B cell (primary cell): ENCODE measurements at regions not wholly inside any gene's neighbourhood (a gene's known extent, or its start where the extent isn't known, plus 50 kb on each side); places are given as distances from the start of the nearest gene placed in this dataset.

Experiments used
- ATAC-seq: fragments of 200-7000 bp; cut with Tn5 transposase; one replicate; pipeline ENCODE4 v1.10.0; 2021; ENCODE audit warnings: low read depth, mild to moderate bottlenecking, moderate number of reproducible peaks, moderate library complexity
- CTCF ChIA-PET: fragments of 350-600 bp; sonication (Branson Sonifier 250); formaldehyde crosslinking; loops from one replicate; lab custom pipeline; 2021; ENCODE audit warnings: antibody characterized with exemption, inconsistent platforms; lab: Charles Lee
- POLR2A ChIA-PET: fragments of 350-600 bp; sonication (Branson Sonifier 250); formaldehyde crosslinking; loops from one replicate; lab custom pipeline; 2021; ENCODE audit warnings: antibody characterized with exemption; lab: Charles Lee
- DNase-seq: peaks from one replicate; pipeline ENCODE4 v3.0.0; 2013
- H2AFZ ChIP-seq: 2 replicates; pipeline ENCODE4 v1.6.1; 2012; ENCODE audit warnings: mild to moderate bottlenecking, low read depth, low read length; ENCODE audit not compliant: insufficient read depth, poor library complexity, severe bottlenecking
- H3K27ac ChIP-seq, 2 donors: 1 replicate in 1 of 2; 2 replicates in 1 of 2; pipeline ENCODE4 v1.5.1; 2012 to 2013; ENCODE audit warnings: low read length in 2 of 2, mild to moderate bottlenecking in 2 of 2, moderate library complexity in 1 of 2
- H3K27me3 ChIP-seq, 4 experiments: fragments of 200-600 bp in 1 of 4; sonication (generic) in 1 of 4; replicated peaks in 1 of 4; 1 replicate in 2 of 4; 2 replicates in 2 of 4; pipeline versions ENCODE4 v1.6.1 to v1.7.0; 2013 to 2016; ENCODE audit warnings: low read length in 3 of 4, mild to moderate bottlenecking in 2 of 4, mixed read lengths in 1 of 4, moderate library complexity in 1 of 4; ENCODE audit not compliant: insufficient read depth in 4 of 4, control insufficient read depth in 3 of 4; ENCODE audit errors: control extremely low read depth in 1 of 4
- H3K36me3 ChIP-seq, 2 experiments: replicated peaks in 1 of 2; 1 replicate in 1 of 2; 2 replicates in 1 of 2; pipeline versions ENCODE4 v1.6.1 to v1.7.1; 2013; ENCODE audit warnings: low read length in 1 of 2; ENCODE audit not compliant: insufficient read depth in 2 of 2, control insufficient read depth in 1 of 2; ENCODE audit errors: control extremely low read depth in 1 of 2, extremely low read depth in 1 of 2
- H3K4me1 ChIP-seq, 2 donors: fragments of 200-600 bp in 1 of 2; sonication (generic) in 1 of 2; 1 replicate in 1 of 2; 2 replicates in 1 of 2; pipeline versions ENCODE4 v1.5.1 to v1.6.1; 2013 to 2017; ENCODE audit warnings: low read length in 2 of 2; ENCODE audit not compliant: control insufficient read depth in 2 of 2, insufficient read depth in 2 of 2
- H3K4me2 ChIP-seq: replicated peaks from 2 replicates; pipeline ENCODE3; 2012; ENCODE audit warnings: mild to moderate bottlenecking, low read depth, low read length; ENCODE audit not compliant: poor library complexity, severe bottlenecking
- H3K4me3 ChIP-seq, 5 experiments: fragments of 200-600 bp in 1 of 5; sonication (generic) in 1 of 5; 1 replicate in 3 of 5; 2 replicates in 2 of 5; pipeline versions ENCODE4 v1.5.1 to v1.7.0; 2011 to 2016; ENCODE audit warnings: low read length in 4 of 5, mild to moderate bottlenecking in 4 of 5, low read depth in 2 of 5, control low read depth in 1 of 5, moderate library complexity in 1 of 5; ENCODE audit not compliant: insufficient read depth in 1 of 5; ENCODE audit errors: control extremely low read depth in 1 of 5, extremely low read depth in 1 of 5
- H3K79me2 ChIP-seq: fragments of 200-600 bp; sonication (generic); one replicate; pipeline ENCODE4 v1.6.0; 2016; ENCODE audit warnings: low read length; ENCODE audit not compliant: control insufficient read depth, insufficient read depth
- H3K9ac ChIP-seq: fragments of 200-600 bp; sonication (generic); 2 replicates; pipeline ENCODE4 v1.6.1; 2017; ENCODE audit warnings: mild to moderate bottlenecking, low read length, moderate library complexity
- H3K9me3 ChIP-seq, 3 donors: one replicate each; pipeline versions ENCODE4 v1.6.1 to v1.7.1; 2013; ENCODE audit warnings: low read length in 2 of 3; ENCODE audit not compliant: control insufficient read depth in 2 of 3, insufficient read depth in 1 of 3; ENCODE audit errors: control extremely low read depth in 1 of 3
- H4K20me1 ChIP-seq: 2 replicates; pipeline ENCODE4 v1.6.0; 2012; ENCODE audit warnings: mild to moderate bottlenecking, low read length; ENCODE audit not compliant: insufficient read depth, control insufficient read depth, poor library complexity, severe bottlenecking
- H3K27ac Mint-ChIP-seq: one replicate; pipeline ENCODE4 v1.8.0; 2021; ENCODE audit warnings: mixed read lengths
- H3K27me3 Mint-ChIP-seq: one replicate; pipeline ENCODE4 v1.8.0; 2021; ENCODE audit warnings: mixed read lengths
- H3K4me1 Mint-ChIP-seq: one replicate; pipeline ENCODE4 v1.8.0; 2021; ENCODE audit warnings: mixed read lengths
- H3K4me3 Mint-ChIP-seq: one replicate; pipeline ENCODE4 v1.8.0; 2021; ENCODE audit warnings: mixed read lengths
- H3K9me3 Mint-ChIP-seq: one replicate; pipeline ENCODE4 v1.8.0; 2022; ENCODE audit warnings: mixed read lengths; ENCODE audit not compliant: insufficient read depth
- CTCF ChIP-seq: fragments of 200-600 bp; IDR thresholded peaks from one replicate; pipeline ENCODE4 v1.8.0; 2022; ENCODE audit warnings: antibody characterized with exemption, mild to moderate bottlenecking
- EZH2 ChIP-seq: IDR thresholded peaks from 2 replicates; pipeline ENCODE4 v1.6.1; 2012; ENCODE audit warnings: borderline replicate concordance, low read depth, mild to moderate bottlenecking, moderate library complexity, low read length; ENCODE audit not compliant: insufficient read depth, poor library complexity, severe bottlenecking
- WGBS: methylation state at CpG from one replicate; pipeline ENCODE4 v1.1.5; 2013; ENCODE audit warnings: missing lambda C conversion rate; ENCODE audit not compliant: insufficient coverage; 5-methylcytosine and 5-hydroxymethylcytosine counted together
- intact Hi-C: fragments of 100-400 bp; cut with micrococcal nuclease; formaldehyde crosslinking; loops from one replicate; pipeline ENCODE4 v1.10.0; 2022

- Mint-ChIP-seq H3K4me1 (no peaks in the 10 kb centered on the region), H3K27me3 (no peaks in the 10 kb centered on the region), H3K9me3 (no peaks in the 10 kb centered on the region), H3K27ac (no peak overlapping the region), H3K4me3 (no peak overlapping the region)
- Histone ChIP-seq H3K27ac (no peak overlapping the region), H3K9me3 (no peaks in the 10 kb centered on the region), H3K36me3 (no peaks in the 10 kb centered on the region), H4K20me1 (no peaks in the 10 kb centered on the region), H3K4me2 (no peak overlapping the region), H3K27me3 (no peaks in the 10 kb centered on the region), H2AFZ (no peak overlapping the region), H3K9ac (no peak overlapping the region), H3K79me2 (no peaks in the 10 kb centered on the region), H3K4me1 (no peaks in the 10 kb centered on the region), H3K4me3 (no peak overlapping the region)
- CTCF ChIA-PET, result no interaction called here
- no peak for TF ChIP-seq CTCF
- no peak for TF ChIP-seq EZH2
- POLR2A ChIA-PET, result no interaction called here
- intact Hi-C loops, result no loop called here
- 100% methylated on average over 2 of the region's 2 CpGs for WGBS
- ATAC-seq (no peak), DNase-seq (no peak)
These were observed 263.8 kb downstream of the HNMT start for GRCh38 chr2:138228101-138228500.

DNA sequence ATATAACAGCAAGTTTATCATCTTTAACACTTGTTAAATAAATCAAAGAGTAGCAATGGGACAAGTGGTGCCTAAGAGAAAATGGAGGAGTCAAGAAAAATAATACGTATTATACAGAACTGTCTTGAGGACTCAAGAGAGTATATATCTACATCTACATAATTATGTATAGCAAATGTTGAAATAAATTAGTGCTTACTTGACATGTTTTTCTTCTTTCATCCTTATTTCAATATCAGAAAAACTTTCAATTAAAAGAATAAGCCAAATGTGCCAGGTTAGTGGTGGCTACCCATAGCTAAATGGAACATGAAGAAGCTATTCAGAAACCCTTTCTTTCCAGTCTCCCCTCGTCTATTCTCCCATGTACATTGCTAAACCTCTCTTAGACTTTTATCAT lies 267.3 kb upstream of the SPOPL start:
- WGBS, result no CpG with 5 or more reads among the region's 2 CpGs
- CTCF ChIA-PET, result no interaction called here
- no peak for TF ChIP-seq CTCF
- DNase-seq, result no peak
- H3K4me3 ChIP-seq, result no peak overlapping the region
- no peaks in the 10 kb centered on the region for H3K4me1 ChIP-seq
- no peaks in the 10 kb centered on the region for H3K79me2 ChIP-seq
- no peaks in the 10 kb centered on the region for H3K9me3 ChIP-seq
- Mint-ChIP-seq H3K9me3 (no peaks in the 10 kb centered on the region), H3K4me1 (no peaks in the 10 kb centered on the region), H3K4me3 (no peak overlapping the region), H3K27me3 (peaks cover 4% of the 10 kb centered on the region), H3K27ac (no peak overlapping the region)
- no peak overlapping the region for H3K4me2 ChIP-seq
- no peak overlapping the region for H2AFZ ChIP-seq
- no peaks in the 10 kb centered on the region for H3K36me3 ChIP-seq
- no peaks in the 10 kb centered on the region for H4K20me1 ChIP-seq
- no peaks in the 10 kb centered on the region for H3K27me3 ChIP-seq
- H3K27ac ChIP-seq, result no peak overlapping the region
- intact Hi-C loops, result no loop called here
- no peak for ATAC-seq
- no peak overlapping the region for H3K9ac ChIP-seq
- POLR2A ChIA-PET, result no interaction called here
